Osteocyte (in vitro differentiated cells): ENCODE measurements at regions not wholly inside any gene's neighbourhood (a gene's known extent, or its start where the extent isn't known, plus 50 kb on each side); places are given as distances from the start of the nearest gene placed in this dataset.

Experiments
- DNase-seq: peaks from one replicate; pipeline ENCODE4 v3.0.0; 2021; ENCODE audit warnings: mixed read lengths; ENCODE audit not compliant: unreplicated experiment; ENCODE audit errors: extremely low spot score
- H3K27ac Mint-ChIP-seq: one replicate; pipeline ENCODE4 v1.8.0; 2021; ENCODE audit warnings: mild to moderate bottlenecking, mixed read lengths; ENCODE audit not compliant: unreplicated experiment
- H3K27me3 Mint-ChIP-seq: one replicate; pipeline ENCODE4 v1.8.0; 2021; ENCODE audit warnings: mixed read lengths; ENCODE audit not compliant: unreplicated experiment
- H3K36me3 Mint-ChIP-seq: one replicate; pipeline ENCODE4 v1.8.0; 2021; ENCODE audit warnings: mixed read lengths; ENCODE audit not compliant: unreplicated experiment
- H3K4me1 Mint-ChIP-seq: one replicate; pipeline ENCODE4 v1.8.0; 2021; ENCODE audit warnings: mixed read lengths; ENCODE audit not compliant: unreplicated experiment
- H3K4me3 Mint-ChIP-seq: one replicate; pipeline ENCODE4 v1.8.0; 2021; ENCODE audit warnings: mild to moderate bottlenecking, moderate library complexity, mixed read lengths; ENCODE audit not compliant: unreplicated experiment
- H3K9me3 Mint-ChIP-seq: one replicate; pipeline ENCODE4 v1.8.0; 2021; ENCODE audit warnings: mixed read lengths; ENCODE audit not compliant: unreplicated experiment
- CTCF ChIP-seq: fragments of 200-600 bp; sonication (generic); IDR thresholded peaks from 2 replicates; pipeline ENCODE4 v1.5.0; 2021; ENCODE audit warnings: antibody characterized with exemption, mild to moderate bottlenecking, moderate library complexity

GRCh38 chr6:137373296-137373695, 120.9 kb downstream of the OLIG3 start:
- Mint-ChIP-seq H3K27ac (no peak overlapping the region), H3K9me3 (no peaks in the 10 kb centered on the region), H3K36me3 (no peaks in the 10 kb centered on the region), H3K4me1 (no peaks in the 10 kb centered on the region), H3K27me3 (peaks cover 11% of the 10 kb centered on the region), H3K4me3 (no peak overlapping the region)
- no peak for TF ChIP-seq CTCF
- DNase-seq, result no peak

- DNase-seq, result no peak
- H3K27ac Mint-ChIP-seq, result no peak overlapping the region
- no peak for TF ChIP-seq CTCF
- H3K36me3 Mint-ChIP-seq, result no peaks in the 10 kb centered on the region
- H3K4me1 Mint-ChIP-seq, result no peaks in the 10 kb centered on the region
- no peaks in the 10 kb centered on the region for H3K9me3 Mint-ChIP-seq
- H3K4me3 Mint-ChIP-seq, result no peak overlapping the region
- H3K27me3 Mint-ChIP-seq, result peaks cover 11% of the 10 kb centered on the region
Observed at GRCh38 chr6:137372532-137372931, 121.7 kb downstream of the OLIG3 start.

GRCh38 chr6:137371634-137372016, 122.6 kb downstream of the OLIG3 start:
- Mint-ChIP-seq H3K27me3 (peaks cover 11% of the 10 kb centered on the region), H3K4me3 (no peak overlapping the region), H3K9me3 (no peaks in the 10 kb centered on the region), H3K4me1 (no peaks in the 10 kb centered on the region), H3K27ac (no peak overlapping the region), H3K36me3 (no peaks in the 10 kb centered on the region)
- TF ChIP-seq CTCF, result no peak
- DNase-seq, result no peak

GRCh38 chr6:137370871-137371633, 123.1 kb downstream of the OLIG3 start:
- no peaks in the 10 kb centered on the region for H3K4me1 Mint-ChIP-seq
- no peak overlapping the region for H3K4me3 Mint-ChIP-seq
- no peaks in the 10 kb centered on the region for H3K9me3 Mint-ChIP-seq
- no peak for TF ChIP-seq CTCF
- H3K27me3 Mint-ChIP-seq, result peaks cover 7% of the 10 kb centered on the region
- no peaks in the 10 kb centered on the region for H3K36me3 Mint-ChIP-seq
- DNase-seq, result no peak
- H3K27ac Mint-ChIP-seq, result no peak overlapping the region

- Mint-ChIP-seq H3K9me3 (no peaks in the 10 kb centered on the region), H3K36me3 (no peaks in the 10 kb centered on the region), H3K4me3 (no peak overlapping the region), H3K4me1 (no peaks in the 10 kb centered on the region), H3K27me3 (peaks cover 12% of the 10 kb centered on the region), H3K27ac (no peak overlapping the region)
- no peak for TF ChIP-seq CTCF
- no peak for DNase-seq
Observed at GRCh38 chr6:137369136-137369535, 125.1 kb downstream of the OLIG3 start.
